Gastroesophageal sphincter (tissue), 4 donors: ENCODE measurements at regions not wholly inside any gene's neighbourhood (a gene's known extent, or its start where the extent isn't known, plus 50 kb on each side); places are given as distances from the start of the nearest gene placed in this dataset.

Experiments used
- ATAC-seq: fragments of 150-250 bp; one replicate; pipeline ENCODE4 v1.9.1; 2016; ENCODE audit warnings: mild to moderate bottlenecking, moderate library complexity
- H3K27ac ChIP-seq, 4 donors: fragments of 200-600 bp; sonication (generic) in 3 of 4; 1 replicate in 3 of 4; 2 replicates in 1 of 4; pipeline ENCODE4 v1.5.1; 2016 to 2019
- H3K27me3 ChIP-seq: fragments of 200-600 bp; sonication (generic); one replicate; pipeline ENCODE4 v1.5.1; 2019
- H3K36me3 ChIP-seq, 2 donors: fragments of 200-600 bp; sonication (generic); one replicate each; pipeline ENCODE4 v1.5.1; 2019; ENCODE audit warnings: control low read depth in 1 of 2
- H3K4me1 ChIP-seq, 3 donors: fragments of 200-600 bp; sonication (generic); 1 replicate in 2 of 3; 2 replicates in 1 of 3; pipeline ENCODE4 v1.5.1; 2016 to 2019; ENCODE audit warnings: control low read depth in 2 of 3
- H3K4me3 ChIP-seq, 2 donors: fragments of 200-600 bp; sonication (generic); one replicate each; pipeline ENCODE4 v1.5.1; 2019; ENCODE audit warnings: mild to moderate bottlenecking in 1 of 2, moderate library complexity in 1 of 2
- H3K9me3 ChIP-seq, 3 donors: fragments of 200-600 bp; sonication (generic); one replicate each; pipeline ENCODE4 v1.5.1; 2017 to 2019; ENCODE audit warnings: control low read depth in 2 of 3
- CTCF ChIP-seq, 4 experiments: fragments of 200-600 bp in 2 of 4; fragments of 450-650 bp in 2 of 4; sonication (generic) in 1 of 4; IDR thresholded peaks; one replicate each; pipeline ENCODE4 v1.5.1; 2017 to 2019; ENCODE audit warnings: antibody characterized with exemption in 4 of 4, mild to moderate bottlenecking in 2 of 4, moderate library complexity in 2 of 4
- EP300 ChIP-seq: sonication (generic); formaldehyde crosslinking; IDR thresholded peaks from one replicate; pipeline ENCODE4 v1.6.1; 2017; ENCODE audit warnings: antibody characterized with exemption, mild to moderate bottlenecking
- POLR2A ChIP-seq, 2 donors: fragments of 450-650 bp; IDR thresholded peaks; one replicate each; pipeline ENCODE4 v1.6.1; 2017; ENCODE audit warnings: antibody characterized with exemption in 2 of 2, mild to moderate bottlenecking in 2 of 2, moderate library complexity in 1 of 2
- POLR2AphosphoS5 ChIP-seq: sonication (generic); formaldehyde crosslinking; IDR thresholded peaks from one replicate; pipeline ENCODE4 v1.6.1; 2017; ENCODE audit warnings: antibody characterized with exemption
- WGBS, 2 donors: methylation state at CpG; one replicate each; pipeline ENCODE4 v1.1.5; 2018; ENCODE audit warnings: low coverage in 1 of 2; 5-methylcytosine and 5-hydroxymethylcytosine counted together

DNA sequence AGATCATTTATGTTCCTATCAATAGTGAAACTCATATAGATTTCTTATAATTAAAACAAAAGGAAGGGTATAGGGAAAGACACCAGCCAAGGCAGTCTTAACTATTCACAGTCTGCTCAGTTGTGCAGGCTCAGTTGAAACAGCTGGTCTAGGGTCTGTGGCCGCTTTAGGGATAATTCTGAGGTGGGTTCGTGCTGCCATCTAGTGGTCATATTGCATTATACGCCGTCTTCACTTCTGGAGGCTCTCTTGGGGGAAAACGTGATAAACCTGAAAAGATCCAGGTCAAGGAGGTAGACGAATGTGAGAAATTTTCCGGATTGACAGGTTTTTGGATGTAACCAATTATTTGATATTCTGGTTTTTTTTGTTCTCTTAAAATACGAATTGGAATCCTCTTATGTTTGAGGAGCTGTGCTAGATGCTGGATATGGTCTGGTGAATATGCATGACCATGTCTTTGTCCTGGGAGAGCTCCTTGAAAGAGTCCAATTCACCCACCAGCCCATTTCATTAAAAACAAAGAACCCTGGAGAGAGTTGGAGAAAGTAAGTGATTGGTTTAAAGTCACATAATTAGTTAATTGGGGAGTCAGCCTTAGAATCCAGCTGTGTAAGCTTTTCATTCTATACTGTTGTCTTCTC is 492.4 kb downstream of the PLCL1 start:
- peak; percentile 71 to 85 (median 77) for TF ChIP-seq CTCF (IDR thresholded peaks at IDR 0.05)
- TF ChIP-seq POLR2AphosphoS5: no peak
- WGBS, 2 donors: 0 to 5% methylated on average over 8 of the region's 8 CpGs
- Histone ChIP-seq H3K4me1 (no peaks in the 10 kb centered on the region), H3K4me3 (no peak overlapping the region), H3K27me3 (no peaks in the 10 kb centered on the region), H3K27ac (no peak overlapping the region), H3K9me3 (no peaks in the 10 kb centered on the region), H3K36me3 (no peaks in the 10 kb centered on the region)
- peak; percentile 65 for ATAC-seq

- Histone ChIP-seq H3K4me1 (no peaks in the 10 kb centered on the region), H3K27ac (no peak overlapping the region), H3K4me3 (no peak overlapping the region), H3K9me3 (no peaks in the 10 kb centered on the region), H3K27me3 (no peaks in the 10 kb centered on the region), H3K36me3 (no peaks in the 10 kb centered on the region)
- ATAC-seq: no peak
- no peak for TF ChIP-seq EP300
- TF ChIP-seq CTCF (IDR thresholded peaks at IDR 0.05): no peak
- no peak for TF ChIP-seq POLR2AphosphoS5
- no peak for TF ChIP-seq POLR2A (IDR thresholded peaks at IDR 0.05)
- WGBS, 2 donors: 75 to 100% methylated on average over 1 of the region's 1 CpG
Measured at GRCh38 chr2:198293281-198293680, 488.9 kb downstream of the PLCL1 start.

- no peak overlapping the region for H3K4me3 ChIP-seq
- 85 to 88% methylated on average over 2 to 3 of the region's 3 CpGs for WGBS, 2 donors
- H3K27ac ChIP-seq: no peak overlapping the region
- no peaks in the 10 kb centered on the region for H3K9me3 ChIP-seq
- H3K36me3 ChIP-seq: no peaks in the 10 kb centered on the region
- H3K27me3 ChIP-seq: no peaks in the 10 kb centered on the region
- no peaks in the 10 kb centered on the region for H3K4me1 ChIP-seq
- ATAC-seq: no peak
- TF ChIP-seq CTCF (IDR thresholded peaks at IDR 0.05) (no peak), EP300 (no peak), POLR2A (IDR thresholded peaks at IDR 0.05) (no peak), POLR2AphosphoS5 (no peak)
Measured at GRCh38 chr2:198289811-198290210, 485.4 kb downstream of the PLCL1 start.

- H3K4me3 ChIP-seq: no peak overlapping the region
- H3K27me3 ChIP-seq: no peaks in the 10 kb centered on the region
- no peaks in the 10 kb centered on the region for H3K36me3 ChIP-seq
- no peaks in the 10 kb centered on the region for H3K4me1 ChIP-seq
- no peak for ATAC-seq
- WGBS, 2 donors: 43 to 57% methylated on average over 2 of the region's 2 CpGs
- H3K27ac ChIP-seq: no peak overlapping the region
- H3K9me3 ChIP-seq: no peaks in the 10 kb centered on the region
- TF ChIP-seq CTCF (IDR thresholded peaks at IDR 0.05) (no peak), EP300 (no peak), POLR2AphosphoS5 (no peak), POLR2A (IDR thresholded peaks at IDR 0.05) (no peak)
Measured at GRCh38 chr2:198287706-198288105, 483.3 kb downstream of the PLCL1 start.

DNA sequence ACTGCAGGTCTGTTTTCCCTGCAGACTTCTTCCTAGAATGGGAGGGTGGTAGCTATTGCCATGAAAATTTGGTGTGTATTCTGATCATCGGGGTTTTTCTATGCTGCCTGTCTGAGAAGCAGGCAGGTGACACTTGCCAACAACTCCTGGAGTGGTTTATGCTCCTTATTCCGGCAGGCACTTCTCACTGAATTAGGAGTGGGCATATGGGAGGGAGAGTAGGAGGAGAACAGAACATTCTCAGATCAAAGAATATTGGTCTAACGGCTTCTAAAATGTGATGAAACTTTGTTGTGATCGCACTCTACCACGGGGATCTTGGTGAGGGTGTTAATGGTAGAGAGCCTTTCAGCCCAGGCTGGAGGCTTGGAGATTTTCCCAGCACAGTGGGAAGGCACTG is 480.8 kb downstream of the PLCL1 start:
- no peaks in the 10 kb centered on the region for H3K9me3 ChIP-seq
- no peaks in the 10 kb centered on the region for H3K27me3 ChIP-seq
- H3K27ac ChIP-seq: no peak overlapping the region
- no peak overlapping the region for H3K4me3 ChIP-seq
- no peak for ATAC-seq
- TF ChIP-seq POLR2AphosphoS5 (no peak), POLR2A (IDR thresholded peaks at IDR 0.05) (no peak), CTCF (IDR thresholded peaks at IDR 0.05) (no peak), EP300 (no peak)
- no peaks in the 10 kb centered on the region for H3K36me3 ChIP-seq
- H3K4me1 ChIP-seq: no peaks in the 10 kb centered on the region
- 58 to 62% methylated on average over 4 to 5 of the region's 5 CpGs for WGBS, 2 donors
